ENCODE measurements at regions not wholly inside any gene's neighbourhood (a gene's known extent, or its start where the extent isn't known, plus 50 kb on each side); places are given as distances from the start of the nearest gene placed in this dataset.

DNA sequence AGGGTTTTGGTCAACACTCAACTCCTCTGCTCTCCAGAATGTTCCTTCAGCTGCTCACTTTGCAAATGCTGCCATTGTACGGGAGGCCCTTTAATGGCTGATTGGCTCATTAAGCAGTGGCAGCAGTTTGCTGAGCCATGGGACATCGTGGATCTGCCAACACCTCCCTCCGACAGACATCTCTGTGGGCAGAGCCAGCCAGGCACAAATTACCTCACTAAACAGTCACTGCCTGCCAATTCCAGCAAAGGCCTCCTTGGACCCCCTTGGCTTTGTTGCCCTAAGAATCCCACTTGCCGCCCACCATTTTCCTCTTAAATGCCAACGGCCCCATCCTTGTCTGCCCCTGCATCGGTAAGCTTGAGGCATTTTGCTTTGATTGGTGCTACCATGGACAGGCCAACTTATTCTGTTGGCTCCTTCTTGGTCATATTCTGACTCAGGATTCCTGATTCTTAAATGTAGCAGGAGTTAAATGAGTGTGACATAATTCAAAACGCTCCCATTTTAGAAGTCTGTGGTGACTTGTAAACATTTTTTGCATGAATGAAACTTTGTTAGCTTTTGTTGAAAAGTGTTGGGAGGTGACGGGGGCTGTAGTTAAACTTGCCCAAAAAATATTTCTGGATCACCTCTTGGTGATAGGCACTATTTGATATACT lies 57.5 kb upstream of the LMO2 start (continued):
- TF ChIP-seq NKRF (IDR thresholded peaks at IDR 0.05; ENCODE audit: borderline replicate concordance) (no peak), ZNF780A (CRISPR knock-in tag; IDR thresholded peaks at IDR 0.05) (no peak)

- Histone ChIP-seq H3K4me2 (ENCODE audit: insufficient read depth, low read length) (no peak overlapping the region), H3K4me3 (no peak overlapping the region), H3K9me1 (ENCODE audit: control insufficient read depth, insufficient read depth, low read length) (no peaks in the 10 kb centered on the region), H4K20me1 (replicated peaks; ENCODE audit: control insufficient read depth, insufficient read depth, low read length) (no peaks in the 10 kb centered on the region), H3K27me3 (ENCODE audit: control insufficient read depth in 2 of 2, insufficient read depth in 2 of 2, low read length in 2 of 2) (no peaks in the 10 kb centered on the region), H3K79me2 (ENCODE audit: control insufficient read depth, insufficient read depth, low read length) (no peaks in the 10 kb centered on the region; the same call in 2 of the 3 replicates), H3K4me1 (replicated peaks in 1 of 2; ENCODE audit: control insufficient read depth in 2 of 2, insufficient read depth in 2 of 2, low read length in 2 of 2) (peaks cover 33 to 45% of the 10 kb centered on the region in 2 experiments), H3K27ac (ENCODE audit: extremely low read depth, low read depth, low read length) (no peak overlapping the region), H3K9me3 (replicated peaks; ENCODE audit: control insufficient read depth, insufficient read depth, low read depth, low read length) (no peaks in the 10 kb centered on the region), H3K36me3 (ENCODE audit: control insufficient read depth, insufficient read depth, low read length) (no peaks in the 10 kb centered on the region), H3K9ac (ENCODE audit: insufficient read depth in 1 of 2, low read depth in 2 of 2, low read length in 2 of 2) (no peak overlapping the region), H2AFZ (ENCODE audit: low read depth, low read length) (peak overlapping the region; percentile 75; the same call in 1 of the 2 replicates)
- BruUV-seq (replicated peaks): no TSS peak
- no peak for FAIRE-seq
- ChIA-PET CTCF (ENCODE audit: low intra/inter-chr PET ratio) (no interaction called here), POLR2A (no interaction called here)
- TF ChIP-seq KLF16 (IDR thresholded peaks at IDR 0.05): no peak
- TF ChIP-seq ZBTB7A (IDR thresholded peaks at IDR 0.05; ENCODE audit: borderline replicate concordance, control insufficient read depth, low read depth, low read length): no peak
- no peak for TF ChIP-seq NFE2 (IDR thresholded peaks at IDR 0.05; ENCODE audit: low read depth)
- peak; percentile 95 for TF ChIP-seq ZNF24 (IDR thresholded peaks at IDR 0.05)
- intact Hi-C loops (cut with micrococcal nuclease) (no loop called here), in situ Hi-C loops (cut with MboI) (no loop called here)
- no peak for DNase-seq (ENCODE audit: extremely low read depth in 1 of 4, low spot score in 3 of 4)
- no peak for ATAC-seq
- 59% methylated on average over 2 of the region's 2 CpGs for WGBS (ENCODE audit: insufficient coverage, low coverage, missing lambda C conversion rate)
Measured at GRCh38 chr11:33948494-33948893, 56.6 kb upstream of the LMO2 start.

Data from K562 (cell line).